GM12892 (cell line): ENCODE measurements at regions not wholly inside any gene's neighbourhood (a gene's known extent, or its start where the extent isn't known, plus 50 kb on each side); places are given as distances from the start of the nearest gene placed in this dataset.

Experiments
- POLR2A ChIP-seq: IDR thresholded peaks from 2 replicates; pipeline ENCODE4 v1.6.1; 2011; ENCODE audit warnings: low read depth, low read length, control low read depth
- POLR2AphosphoS5 ChIP-seq: IDR thresholded peaks from 2 replicates; pipeline ENCODE4 v1.6.1; 2011; ENCODE audit warnings: low read depth, low read length, control low read depth
- TAF1 ChIP-seq: IDR thresholded peaks from 2 replicates; pipeline ENCODE4 v1.6.1; 2011; ENCODE audit warnings: low read depth, mild to moderate bottlenecking, control low read depth, low read length, borderline replicate concordance

DNA sequence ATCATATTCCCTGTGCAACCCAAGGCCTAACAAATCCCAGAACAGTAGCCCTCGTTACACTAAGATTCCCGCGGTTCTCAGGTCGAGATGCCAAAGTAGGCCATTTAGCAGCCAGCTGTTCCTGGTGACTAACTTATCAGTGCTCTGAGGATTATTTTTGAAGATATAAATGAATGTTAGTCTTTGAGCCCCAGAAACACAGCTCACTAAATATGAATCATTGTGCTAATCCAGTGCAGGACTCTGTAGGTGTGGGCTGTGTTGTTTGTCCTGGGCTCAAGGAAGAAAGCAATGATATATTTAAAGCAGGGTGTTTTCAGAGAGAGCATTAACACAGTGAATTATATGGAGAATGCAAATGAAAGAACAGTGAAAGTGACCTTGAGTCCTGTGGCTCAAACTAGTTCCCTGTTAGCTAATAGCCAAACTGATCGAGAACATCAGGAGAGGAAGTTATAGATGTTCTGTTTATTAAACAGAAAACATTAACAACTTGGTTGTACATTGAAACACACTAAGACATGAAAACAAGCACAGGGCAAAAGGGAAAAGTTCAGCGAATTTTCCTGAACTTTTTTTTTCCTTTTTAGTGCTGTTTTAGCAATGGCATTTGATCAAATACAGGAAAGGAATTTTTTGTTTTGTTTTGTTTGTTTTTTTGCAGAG, 228.3 kb downstream of the RNF152 start:
- TF ChIP-seq POLR2A, result no peak
- TF ChIP-seq TAF1, result no peak
- TF ChIP-seq POLR2AphosphoS5, result no peak
